ENCODE measurements at regions not wholly inside any gene's neighbourhood (a gene's known extent, or its start where the extent isn't known, plus 50 kb on each side); places are given as distances from the start of the nearest gene placed in this dataset.

GRCh38 chr1:224501836-224502235 lies 67.2 kb upstream of the WDR26 start:
- peaks cover 29 to 48% of the 10 kb centered on the region in 2 donors for H3K4me1 ChIP-seq (ENCODE audit: control insufficient read depth in 1 of 2, low read depth in 2 of 2)
- ATAC-seq (ENCODE audit: insufficient number of reproducible peaks, low FRiP score, low read depth) = no peak
- H3K9me3 ChIP-seq = no peaks in the 10 kb centered on the region
- no peak for DNase-seq (ENCODE audit: low spot score)
- peak overlapping the region in 1 of 2 donors; percentile 71 for H3K27ac ChIP-seq
- no peaks in the 10 kb centered on the region for H3K27me3 ChIP-seq (replicated peaks; ENCODE audit: insufficient read depth)
- no peak overlapping the region for H3K4me3 ChIP-seq
- no peak for TF ChIP-seq CTCF (IDR thresholded peaks at IDR 0.05)
- no peaks in the 10 kb centered on the region for H3K36me3 ChIP-seq

- Histone ChIP-seq H3K9me3 (no peaks in the 10 kb centered on the region), H3K27ac (peak overlapping the region; percentile 71 to 76), H3K36me3 (no peaks in the 10 kb centered on the region), H3K4me3 (peak overlapping the region; percentile 29), H3K4me1 (ENCODE audit: control insufficient read depth in 1 of 2, low read depth in 2 of 2) (peaks cover 29 to 46% of the 10 kb centered on the region in 2 donors), H3K27me3 (replicated peaks; ENCODE audit: insufficient read depth) (no peaks in the 10 kb centered on the region)
- ATAC-seq (ENCODE audit: insufficient number of reproducible peaks, low FRiP score, low read depth) (no peak), DNase-seq (ENCODE audit: low spot score) (no peak)
- no peak for TF ChIP-seq CTCF (IDR thresholded peaks at IDR 0.05)
Observed at GRCh38 chr1:224502459-224503160, 68.0 kb upstream of the WDR26 start.

DNA sequence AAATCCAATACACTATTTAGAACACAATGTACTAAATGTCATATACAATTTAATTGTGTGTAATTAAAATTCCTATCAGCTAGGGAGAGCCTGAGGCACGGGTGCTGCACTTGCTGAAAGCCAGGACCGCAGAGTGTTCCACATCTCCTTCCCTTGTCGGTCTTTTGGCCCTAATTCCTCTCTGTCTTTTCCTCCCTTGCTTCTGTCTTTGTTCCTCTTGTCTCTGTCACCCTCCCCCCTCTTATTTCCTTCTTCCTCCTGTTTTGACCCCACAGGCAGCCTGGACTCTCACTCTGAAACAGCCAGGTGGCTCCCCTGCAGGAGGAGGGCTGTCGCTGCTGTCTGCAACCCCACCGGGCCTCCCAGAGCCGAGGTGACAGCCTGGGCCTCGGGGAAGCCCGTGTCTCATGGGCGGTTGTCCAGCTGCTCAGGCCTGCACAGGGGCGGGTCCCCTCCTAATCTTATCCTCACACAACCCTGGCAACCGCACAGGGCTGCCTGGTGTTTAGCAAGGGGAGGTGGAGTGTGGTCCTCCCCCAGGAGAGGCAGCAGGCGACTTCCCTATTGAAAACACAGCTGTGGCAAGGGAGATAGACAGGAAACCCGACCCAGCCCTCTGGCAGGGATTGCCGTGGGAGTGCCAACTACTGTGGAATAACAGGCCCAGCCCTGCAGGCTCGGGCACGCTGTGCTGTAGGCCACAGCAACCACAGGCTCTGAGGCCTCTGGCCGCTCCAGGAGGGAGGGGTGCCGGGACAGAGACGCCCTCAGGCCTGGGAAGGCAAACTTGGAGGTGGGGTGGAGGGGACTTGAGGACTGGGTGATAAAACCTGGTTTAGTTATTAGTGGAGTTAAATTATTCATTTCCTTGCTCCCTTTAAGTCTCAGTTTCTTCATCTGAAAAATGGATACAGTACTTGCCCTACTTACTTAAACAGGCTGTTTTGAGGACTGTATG lies 68.8 kb upstream of the WDR26 start:
- Histone ChIP-seq H3K36me3 (no peaks in the 10 kb centered on the region), H3K27me3 (replicated peaks; ENCODE audit: insufficient read depth) (no peaks in the 10 kb centered on the region), H3K4me1 (ENCODE audit: control insufficient read depth in 1 of 2, low read depth in 2 of 2) (peaks cover 28 to 37% of the 10 kb centered on the region in 2 donors), H3K27ac (peak overlapping the region; percentile 71 to 76), H3K9me3 (no peaks in the 10 kb centered on the region), H3K4me3 (peak overlapping the region; percentile 29)
- DNase-seq (ENCODE audit: low spot score) = peak; percentile 78
- no peak for TF ChIP-seq CTCF (IDR thresholded peaks at IDR 0.05)
- ATAC-seq (ENCODE audit: insufficient number of reproducible peaks, low FRiP score, low read depth) = peak; percentile 56

- no peak for TF ChIP-seq CTCF (IDR thresholded peaks at IDR 0.05)
Observed at GRCh38 chr1:224504297-224505041, 69.9 kb upstream of the WDR26 start.

More at GRCh38 chr1:224504297-224505041, 69.9 kb upstream of the WDR26 start:
- no peaks in the 10 kb centered on the region for H3K27me3 ChIP-seq (replicated peaks; ENCODE audit: insufficient read depth)
- no peaks in the 10 kb centered on the region for H3K9me3 ChIP-seq
- ATAC-seq (ENCODE audit: insufficient number of reproducible peaks, low FRiP score, low read depth) (no peak), DNase-seq (ENCODE audit: low spot score) (no peak)
- H3K4me3 ChIP-seq = no peak overlapping the region
- peak overlapping the region; percentile 71 to 76 for H3K27ac ChIP-seq
- H3K36me3 ChIP-seq = no peaks in the 10 kb centered on the region
- H3K4me1 ChIP-seq (ENCODE audit: control insufficient read depth in 1 of 2, low read depth in 2 of 2) = peaks cover 21 to 27% of the 10 kb centered on the region in 2 donors
